Upper lobe of left lung (tissue), 6 donors: ENCODE measurements at regions not wholly inside any gene's neighbourhood (a gene's known extent, or its start where the extent isn't known, plus 50 kb on each side); places are given as distances from the start of the nearest gene placed in this dataset.
"Not testable (repeated sequence)": the region's sequence is repeated elsewhere in the genome, so short reads cannot be mapped to it uniquely, and the experiment has no call there.

Source experiments
- ATAC-seq, 2 donors: fragments of 200-7000 bp; cut with Tn5 transposase; one replicate each; pipeline ENCODE4 v1.9.1; 2022; ENCODE audit warnings: mild to moderate bottlenecking in 2 of 2, moderate library complexity in 2 of 2; ENCODE audit not compliant: low FRiP score in 2 of 2
- DNase-seq, 2 donors: peaks; one replicate each; pipeline ENCODE4 v3.0.0-alpha.2; 2019 to 2020
- H3K27ac ChIP-seq, 4 donors: fragments of 200-600 bp; sonication (generic); one replicate each; pipeline ENCODE4 v1.5.1; 2016 to 2019
- H3K27me3 ChIP-seq, 4 donors: fragments of 200-600 bp; sonication (generic); one replicate each; pipeline ENCODE4 v1.5.1; 2017 to 2019
- H3K36me3 ChIP-seq, 4 donors: fragments of 200-600 bp; sonication (generic); one replicate each; pipeline ENCODE4 v1.5.1; 2016 to 2019
- H3K4me1 ChIP-seq, 4 donors: fragments of 200-600 bp; sonication (generic); one replicate each; pipeline ENCODE4 v1.5.1; 2018 to 2019
- H3K4me3 ChIP-seq, 4 donors: fragments of 200-600 bp; sonication (generic); one replicate each; pipeline ENCODE4 v1.5.1; 2017 to 2019; ENCODE audit warnings: mild to moderate bottlenecking in 2 of 4, moderate library complexity in 1 of 4
- H3K9me3 ChIP-seq, 4 donors: fragments of 200-600 bp; sonication (generic); one replicate each; pipeline ENCODE4 v1.5.1; 2018 to 2019
- EP300 ChIP-seq, 4 donors: sonication (generic); formaldehyde crosslinking; IDR thresholded peaks; one replicate each; pipeline ENCODE4 v1.5.1; 2017; ENCODE audit warnings: antibody characterized with exemption in 4 of 4, control low read depth in 2 of 4
- POLR2A ChIP-seq, 4 donors: fragments of 450-650 bp; IDR thresholded peaks; one replicate each; pipeline ENCODE4 v1.5.1; 2016 to 2017; ENCODE audit warnings: antibody characterized with exemption in 4 of 4, mild to moderate bottlenecking in 2 of 4
- POLR2AphosphoS5 ChIP-seq, 2 donors: sonication (generic); formaldehyde crosslinking; IDR thresholded peaks; one replicate each; pipeline ENCODE4 v1.5.1; 2017; ENCODE audit warnings: antibody characterized with exemption in 2 of 2
- WGBS, 2 donors: methylation state at CpG; one replicate each; pipeline ENCODE4 v1.1.5; 2017 to 2018; 5-methylcytosine and 5-hydroxymethylcytosine counted together
- TF ChIP-seq, protein P1 (sequence below), 6 experiments: fragments of 450-650 bp in 4 of 6; fragments of 200-600 bp in 2 of 6; sonication (generic) in 2 of 6; IDR thresholded peaks; one replicate each; pipeline ENCODE4 v1.5.1; 2016 to 2019; ENCODE audit warnings: antibody characterized with exemption in 6 of 6
- donor health status: DM: no; HTN: no; CAD: no; lungs with moderate emphysema.
- donor health status: DM: no; HTN: yes; CAD: no; lungs with severe emphysema.

DNA sequence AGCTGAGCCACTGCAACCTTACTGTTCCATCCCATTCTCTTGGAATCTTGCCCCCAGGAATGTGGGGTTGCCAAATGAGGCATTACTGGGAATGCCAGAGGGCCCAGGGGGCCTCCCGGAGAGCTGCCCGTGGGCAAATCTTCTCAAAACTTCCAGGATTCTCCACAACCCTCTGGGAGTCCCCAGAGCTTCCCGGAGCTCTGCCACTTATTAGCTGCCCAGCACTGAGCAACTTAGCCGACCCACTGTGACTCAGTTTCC is 306.0 kb downstream of the FOXL1 start:
- DNase-seq (no peak), ATAC-seq (no peak)
- H3K36me3 ChIP-seq: no peaks in the 10 kb centered on the region
- 77 to 80% methylated on average over 4 of the region's 4 CpGs for WGBS, 2 donors
- no peak overlapping the region for H3K4me3 ChIP-seq
- H3K4me1 ChIP-seq: no peaks in the 10 kb centered on the region
- H3K9me3 ChIP-seq: no peaks in the 10 kb centered on the region
- H3K27ac ChIP-seq: no peak overlapping the region
- peaks cover 0 to 3% (median 0%) of the 10 kb centered on the region in 4 donors for H3K27me3 ChIP-seq
- no peak for TF ChIP-seq EP300 (IDR thresholded peaks at IDR 0.05)
- TF ChIP-seq POLR2AphosphoS5 (IDR thresholded peaks at IDR 0.05): no peak
- TF ChIP-seq, protein P1, sequence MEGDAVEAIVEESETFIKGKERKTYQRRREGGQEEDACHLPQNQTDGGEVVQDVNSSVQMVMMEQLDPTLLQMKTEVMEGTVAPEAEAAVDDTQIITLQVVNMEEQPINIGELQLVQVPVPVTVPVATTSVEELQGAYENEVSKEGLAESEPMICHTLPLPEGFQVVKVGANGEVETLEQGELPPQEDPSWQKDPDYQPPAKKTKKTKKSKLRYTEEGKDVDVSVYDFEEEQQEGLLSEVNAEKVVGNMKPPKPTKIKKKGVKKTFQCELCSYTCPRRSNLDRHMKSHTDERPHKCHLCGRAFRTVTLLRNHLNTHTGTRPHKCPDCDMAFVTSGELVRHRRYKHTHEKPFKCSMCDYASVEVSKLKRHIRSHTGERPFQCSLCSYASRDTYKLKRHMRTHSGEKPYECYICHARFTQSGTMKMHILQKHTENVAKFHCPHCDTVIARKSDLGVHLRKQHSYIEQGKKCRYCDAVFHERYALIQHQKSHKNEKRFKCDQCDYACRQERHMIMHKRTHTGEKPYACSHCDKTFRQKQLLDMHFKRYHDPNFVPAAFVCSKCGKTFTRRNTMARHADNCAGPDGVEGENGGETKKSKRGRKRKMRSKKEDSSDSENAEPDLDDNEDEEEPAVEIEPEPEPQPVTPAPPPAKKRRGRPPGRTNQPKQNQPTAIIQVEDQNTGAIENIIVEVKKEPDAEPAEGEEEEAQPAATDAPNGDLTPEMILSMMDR (IDR thresholded peaks at IDR 0.05): no peak
- no peak for TF ChIP-seq POLR2A (IDR thresholded peaks at IDR 0.05)

- H3K27me3 ChIP-seq: peaks cover 0 to 3% (median 0%) of the 10 kb centered on the region in 4 donors
- no peak overlapping the region for H3K27ac ChIP-seq
- no peaks in the 10 kb centered on the region for H3K36me3 ChIP-seq
- H3K4me3 ChIP-seq: no peak overlapping the region
- ATAC-seq (no peak), DNase-seq (no peak)
- no peaks in the 10 kb centered on the region for H3K4me1 ChIP-seq
- H3K9me3 ChIP-seq: no peaks in the 10 kb centered on the region
- no peak for TF ChIP-seq POLR2AphosphoS5 (IDR thresholded peaks at IDR 0.05)
- TF ChIP-seq POLR2A (IDR thresholded peaks at IDR 0.05): no peak
- TF ChIP-seq, protein P1 (IDR thresholded peaks at IDR 0.05): no peak
- no peak for TF ChIP-seq EP300 (IDR thresholded peaks at IDR 0.05)
- WGBS, 2 donors: 69 to 77% methylated on average over 6 of the region's 6 CpGs
Measured at GRCh38 chr16:86885139-86885538, 306.8 kb downstream of the FOXL1 start.

- Histone ChIP-seq H3K36me3 (no peaks in the 10 kb centered on the region), H3K9me3 (no peaks in the 10 kb centered on the region), H3K27ac (no peak overlapping the region), H3K27me3 (peaks cover 0 to 3% (median 0%) of the 10 kb centered on the region in 4 donors), H3K4me3 (no peak overlapping the region), H3K4me1 (no peaks in the 10 kb centered on the region)
- 27 to 47% methylated on average over 1 of the region's 1 CpG for WGBS, 2 donors
- no peak for DNase-seq
- TF ChIP-seq EP300 (IDR thresholded peaks at IDR 0.05): no peak
- no peak for ATAC-seq
Measured at GRCh38 chr16:86886651-86887050, 308.3 kb downstream of the FOXL1 start.

DNA sequence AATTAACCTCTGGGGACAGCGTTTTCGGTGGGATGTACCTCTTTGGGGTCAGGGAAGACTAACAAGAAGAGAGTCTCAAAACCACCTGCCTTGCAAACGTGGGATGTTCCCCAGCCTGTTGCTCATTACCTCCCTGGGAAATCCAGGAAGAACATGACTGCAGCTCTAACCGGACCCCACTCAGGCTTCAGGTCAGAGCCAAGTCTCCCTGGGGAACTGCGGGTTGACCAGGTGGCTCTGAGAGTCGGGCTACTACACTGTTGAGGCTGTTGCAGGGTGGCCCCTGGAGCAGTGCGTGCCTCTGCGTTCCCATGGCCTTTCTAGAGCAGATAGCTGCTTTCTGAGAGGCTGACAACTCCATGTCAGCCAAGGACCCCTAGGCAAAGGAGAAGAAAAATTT is 309.1 kb downstream of the FOXL1 start:
- no peaks in the 10 kb centered on the region for H3K4me1 ChIP-seq
- no peak overlapping the region for H3K4me3 ChIP-seq
- TF ChIP-seq EP300 (IDR thresholded peaks at IDR 0.05) (no peak), POLR2AphosphoS5 (IDR thresholded peaks at IDR 0.05) (no peak), POLR2A (IDR thresholded peaks at IDR 0.05) (no peak)
- TF ChIP-seq, protein P1 (IDR thresholded peaks at IDR 0.05): no peak
- no peak overlapping the region for H3K27ac ChIP-seq
- 70 to 71% methylated on average over 8 of the region's 8 CpGs for WGBS, 2 donors
- no peaks in the 10 kb centered on the region for H3K9me3 ChIP-seq
- H3K27me3 ChIP-seq: peaks cover 0 to under 1% (median 0%) of the 10 kb centered on the region in 4 donors
- H3K36me3 ChIP-seq: no peaks in the 10 kb centered on the region
- DNase-seq (no peak), ATAC-seq (no peak)

DNA sequence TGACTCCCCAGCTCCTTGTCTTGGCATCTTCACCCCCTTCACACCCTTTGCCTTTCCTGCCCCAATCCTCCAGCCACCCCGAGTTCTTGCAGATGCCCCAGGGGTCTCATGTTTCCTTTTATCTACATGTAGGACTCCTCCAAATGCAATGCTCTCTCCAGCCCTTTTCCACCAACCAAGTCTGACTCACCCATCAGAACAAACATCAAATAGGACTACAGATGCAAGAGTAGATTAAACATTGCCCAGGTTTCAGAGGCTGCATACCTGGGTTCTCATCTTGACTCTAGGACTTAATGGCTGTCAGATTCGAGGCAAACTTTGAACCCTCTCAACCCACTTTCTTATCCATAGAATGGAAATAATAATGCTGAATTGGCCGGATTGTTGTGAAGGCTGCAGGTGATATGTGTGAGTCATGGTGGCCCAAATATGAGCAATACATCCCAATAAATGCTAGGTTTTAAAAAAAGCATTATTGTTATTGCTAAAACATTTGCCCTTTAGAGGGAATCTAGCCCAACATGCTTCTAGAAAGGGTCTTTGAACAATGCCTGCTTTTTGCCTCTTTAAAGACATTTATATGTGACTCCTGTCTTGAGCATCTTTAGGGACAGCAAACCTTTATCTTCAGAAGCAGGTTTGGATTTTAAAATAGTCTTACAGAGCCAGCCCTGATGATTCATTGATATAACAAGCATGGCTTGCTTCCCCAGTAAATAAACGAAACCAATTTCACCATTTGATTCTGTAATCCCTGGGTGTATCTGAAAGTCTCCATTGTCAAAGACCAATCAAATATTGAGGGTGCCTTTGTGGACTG is 310.1 kb downstream of the FOXL1 start:
- no peaks in the 10 kb centered on the region for H3K9me3 ChIP-seq
- WGBS, 2 donors: 67 to 79% methylated on average over 4 of the region's 4 CpGs
- no peaks in the 10 kb centered on the region for H3K4me1 ChIP-seq
- ATAC-seq (no peak), DNase-seq (no peak)
- TF ChIP-seq EP300 (IDR thresholded peaks at IDR 0.05) (no peak), POLR2A (IDR thresholded peaks at IDR 0.05) (no peak), POLR2AphosphoS5 (IDR thresholded peaks at IDR 0.05) (no peak)
- TF ChIP-seq, protein P1 (IDR thresholded peaks at IDR 0.05): no peak
- no peaks in the 10 kb centered on the region for H3K36me3 ChIP-seq
- no peak overlapping the region for H3K27ac ChIP-seq
- no peaks in the 10 kb centered on the region for H3K27me3 ChIP-seq
- H3K4me3 ChIP-seq: no peak overlapping the region

DNA sequence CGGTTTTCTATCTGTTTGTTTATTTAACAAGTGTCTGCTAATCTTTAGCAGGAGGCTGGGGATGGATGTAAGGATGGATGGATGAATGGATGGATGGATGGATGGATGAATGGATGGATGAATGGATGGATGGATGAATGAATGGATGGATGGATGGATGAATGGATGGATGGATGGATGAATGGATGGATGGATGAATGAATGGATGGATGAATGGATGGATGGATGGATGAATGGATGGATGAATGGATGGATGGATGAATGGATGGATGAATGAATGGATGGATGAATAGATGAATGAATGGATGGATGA is 310.7 kb downstream of the FOXL1 start:
- H3K27me3 ChIP-seq, H3K27ac ChIP-seq, DNase-seq, H3K4me1 ChIP-seq, H3K9me3 ChIP-seq, ATAC-seq, H3K36me3 ChIP-seq, H3K4me3 ChIP-seq: not testable (repeated sequence)
- WGBS, 2 donors: 52 to 58% methylated on average over 1 of the region's 1 CpG
